ENCODE measurements at regions not wholly inside any gene's neighbourhood (a gene's known extent, or its start where the extent isn't known, plus 50 kb on each side); places are given as distances from the start of the nearest gene placed in this dataset.
"Not testable (repeated sequence)": the region's sequence is repeated elsewhere in the genome, so short reads cannot be mapped to it uniquely, and the experiment has no call there.

DNA sequence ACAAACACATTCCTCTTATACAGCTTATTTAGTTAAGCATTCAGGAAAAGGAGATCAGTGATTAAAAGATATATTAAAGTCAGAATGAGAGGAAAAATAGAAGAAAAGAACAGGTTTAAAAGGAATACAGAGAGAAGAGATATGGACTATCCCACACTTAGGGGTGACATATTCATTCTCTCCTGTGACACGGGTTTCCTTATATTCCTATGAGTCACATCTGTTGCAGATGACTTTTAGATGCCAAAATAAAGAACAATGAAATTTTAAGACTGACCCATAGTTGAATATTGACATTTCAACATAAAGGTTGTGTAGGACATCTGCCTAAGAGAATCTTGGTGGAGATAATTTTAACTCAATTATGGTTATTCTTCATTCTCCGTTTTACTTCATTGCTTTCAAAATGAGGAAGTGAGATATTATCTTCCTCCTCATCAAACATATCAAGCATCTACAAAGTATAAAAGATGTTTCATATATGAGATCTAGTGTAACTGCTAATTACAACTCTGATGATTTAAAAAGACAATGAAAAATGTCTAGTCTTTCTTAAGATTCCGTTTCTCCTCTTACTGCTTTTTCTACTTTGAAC is 1336.7 kb upstream of the CITED2 start:
- Histone ChIP-seq H3K27ac (ENCODE audit: low read length) (no peak overlapping the region), H3K9ac (ENCODE audit: low read length) (no peak overlapping the region), H3K79me2 (ENCODE audit: low read length) (no peaks in the 10 kb centered on the region), H3K4me2 (ENCODE audit: low read depth, low read length) (no peak overlapping the region), H3K36me3 (replicated peaks; ENCODE audit: insufficient read depth, low read length) (no peaks in the 10 kb centered on the region), H3K4me1 (ENCODE audit: low read length) (no peaks in the 10 kb centered on the region), H3K9me3 (replicated peaks; ENCODE audit: insufficient read depth, low read length) (no peaks in the 10 kb centered on the region), H4K20me1 (ENCODE audit: insufficient read depth, low read length) (no peaks in the 10 kb centered on the region), H3F3A (ENCODE audit: insufficient read depth, low read length) (no peaks in the 10 kb centered on the region), H3K4me3 (ENCODE audit: low read length) (no peak overlapping the region), H2AFZ (ENCODE audit: low read length) (no peak overlapping the region), H3K9me2 (replicated peaks; ENCODE audit: insufficient read depth, low read length) (no peaks in the 10 kb centered on the region), H3K27me3 (replicated peaks; ENCODE audit: insufficient read depth, low read length) (no peaks in the 10 kb centered on the region)
- DNase-seq: no peak
- TF ChIP-seq EZH2 (optimal IDR thresholded peaks at IDR 0.05; ENCODE audit: low read depth, low read length): no peak
- TF ChIP-seq, protein P1, sequence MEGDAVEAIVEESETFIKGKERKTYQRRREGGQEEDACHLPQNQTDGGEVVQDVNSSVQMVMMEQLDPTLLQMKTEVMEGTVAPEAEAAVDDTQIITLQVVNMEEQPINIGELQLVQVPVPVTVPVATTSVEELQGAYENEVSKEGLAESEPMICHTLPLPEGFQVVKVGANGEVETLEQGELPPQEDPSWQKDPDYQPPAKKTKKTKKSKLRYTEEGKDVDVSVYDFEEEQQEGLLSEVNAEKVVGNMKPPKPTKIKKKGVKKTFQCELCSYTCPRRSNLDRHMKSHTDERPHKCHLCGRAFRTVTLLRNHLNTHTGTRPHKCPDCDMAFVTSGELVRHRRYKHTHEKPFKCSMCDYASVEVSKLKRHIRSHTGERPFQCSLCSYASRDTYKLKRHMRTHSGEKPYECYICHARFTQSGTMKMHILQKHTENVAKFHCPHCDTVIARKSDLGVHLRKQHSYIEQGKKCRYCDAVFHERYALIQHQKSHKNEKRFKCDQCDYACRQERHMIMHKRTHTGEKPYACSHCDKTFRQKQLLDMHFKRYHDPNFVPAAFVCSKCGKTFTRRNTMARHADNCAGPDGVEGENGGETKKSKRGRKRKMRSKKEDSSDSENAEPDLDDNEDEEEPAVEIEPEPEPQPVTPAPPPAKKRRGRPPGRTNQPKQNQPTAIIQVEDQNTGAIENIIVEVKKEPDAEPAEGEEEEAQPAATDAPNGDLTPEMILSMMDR (IDR thresholded peaks at IDR 0.05; ENCODE audit: low read length): no peak
- no peak for TF ChIP-seq EZH2phosphoT487 (IDR thresholded peaks at IDR 0.05; ENCODE audit: low read length)

DNA sequence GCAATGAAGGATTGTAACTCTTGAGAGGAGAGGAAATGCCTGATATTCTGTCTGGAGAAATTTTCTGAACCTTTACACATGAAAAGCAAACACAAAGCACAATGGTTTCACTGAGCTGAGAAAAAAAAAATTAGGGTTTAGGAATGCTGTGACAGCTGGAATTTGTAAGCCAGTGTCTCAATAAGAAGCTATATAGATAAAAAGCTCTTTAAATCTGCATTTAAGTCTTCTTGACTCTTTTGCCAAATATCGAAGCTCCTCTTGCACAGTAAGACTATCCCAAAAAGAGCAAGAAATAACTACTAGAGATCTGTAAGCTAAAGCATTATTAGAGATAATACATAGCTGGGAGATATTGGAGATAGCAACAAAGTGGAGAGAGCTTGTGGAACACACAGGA is 1334.0 kb upstream of the CITED2 start:
- H3K9me3 ChIP-seq (replicated peaks; ENCODE audit: insufficient read depth, low read length): no peaks in the 10 kb centered on the region
- H3K27me3 ChIP-seq (replicated peaks; ENCODE audit: insufficient read depth, low read length): no peaks in the 10 kb centered on the region
- H3K4me2 ChIP-seq (ENCODE audit: low read depth, low read length): no peak overlapping the region
- H3K9me2 ChIP-seq (replicated peaks; ENCODE audit: insufficient read depth, low read length): no peaks in the 10 kb centered on the region
- H3K9ac ChIP-seq (ENCODE audit: low read length): no peak overlapping the region
- H4K20me1 ChIP-seq (ENCODE audit: insufficient read depth, low read length): no peaks in the 10 kb centered on the region
- H3K79me2 ChIP-seq (ENCODE audit: low read length): no peaks in the 10 kb centered on the region
- no peak overlapping the region for H2AFZ ChIP-seq (ENCODE audit: low read length)
- H3K4me3 ChIP-seq (ENCODE audit: low read length): no peak overlapping the region
- H3K27ac ChIP-seq (ENCODE audit: low read length): no peak overlapping the region
- no peaks in the 10 kb centered on the region for H3F3A ChIP-seq (ENCODE audit: insufficient read depth, low read length)
- DNase-seq: no peak
- H3K4me1 ChIP-seq (ENCODE audit: low read length): no peaks in the 10 kb centered on the region
- H3K36me3 ChIP-seq (replicated peaks; ENCODE audit: insufficient read depth, low read length): no peaks in the 10 kb centered on the region
- no peak for TF ChIP-seq EZH2 (optimal IDR thresholded peaks at IDR 0.05; ENCODE audit: low read depth, low read length)
- TF ChIP-seq, protein P1 (IDR thresholded peaks at IDR 0.05; ENCODE audit: low read length): no peak
- no peak for TF ChIP-seq EZH2phosphoT487 (IDR thresholded peaks at IDR 0.05; ENCODE audit: low read length)

DNA sequence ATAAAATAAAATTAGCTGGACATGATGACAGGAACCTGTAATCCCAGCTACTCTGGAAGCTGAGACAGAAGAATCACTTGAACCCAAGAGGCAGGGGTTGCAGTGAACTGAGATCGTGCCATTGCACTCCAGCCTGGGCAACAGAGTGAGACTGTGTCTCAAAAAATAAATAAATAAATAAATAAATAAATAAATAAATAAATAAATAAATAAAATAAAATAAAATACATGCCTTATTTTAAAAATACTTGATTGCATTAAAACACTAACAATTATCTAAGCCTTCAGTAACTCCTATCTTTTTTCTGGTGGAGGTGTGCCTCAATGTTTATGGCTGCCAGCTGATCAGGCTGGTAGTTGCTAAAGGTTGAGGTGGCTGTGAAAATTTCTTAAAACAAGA is 1329.6 kb upstream of the CITED2 start:
- not testable (repeated sequence) for H3K27me3 ChIP-seq (replicated peaks; ENCODE audit: insufficient read depth, low read length); H3K9ac ChIP-seq (ENCODE audit: low read length)

DNA sequence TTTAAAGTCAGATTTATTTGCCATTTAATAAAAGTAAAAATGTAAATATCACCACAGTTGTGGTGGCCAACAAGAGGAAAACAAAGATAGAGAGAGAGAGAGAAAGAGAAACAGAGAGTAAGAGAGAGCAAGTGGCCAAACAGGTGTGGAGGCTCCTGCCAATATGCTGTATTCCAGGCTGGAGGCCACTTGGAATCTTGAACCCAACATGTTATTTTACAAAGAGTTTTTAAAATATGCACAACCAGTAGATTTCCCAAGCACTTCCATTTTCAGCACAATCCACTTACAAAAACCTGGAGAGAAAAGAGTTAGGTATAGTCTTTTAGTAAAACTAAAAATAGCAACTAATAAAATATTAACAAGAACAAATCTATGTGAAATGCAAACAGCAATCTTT is 1323.1 kb upstream of the CITED2 start:
- H3K4me2 ChIP-seq (ENCODE audit: low read depth, low read length): no peak overlapping the region
- no peak overlapping the region for H3K27ac ChIP-seq (ENCODE audit: low read length)
- no peak for TF ChIP-seq EZH2 (optimal IDR thresholded peaks at IDR 0.05; ENCODE audit: low read depth, low read length)
- TF ChIP-seq EZH2phosphoT487 (IDR thresholded peaks at IDR 0.05; ENCODE audit: low read length): no peak
- TF ChIP-seq, protein P1 (IDR thresholded peaks at IDR 0.05; ENCODE audit: low read length): no peak

More for the DNA sequence above, 1329.6 kb upstream of the CITED2 start:
- not testable (repeated sequence) for H3K9me2 ChIP-seq (replicated peaks; ENCODE audit: insufficient read depth, low read length); DNase-seq; H4K20me1 ChIP-seq (ENCODE audit: insufficient read depth, low read length); H3K4me3 ChIP-seq (ENCODE audit: low read length); H3K79me2 ChIP-seq (ENCODE audit: low read length); H3K9me3 ChIP-seq (replicated peaks; ENCODE audit: insufficient read depth, low read length); H3K4me1 ChIP-seq (ENCODE audit: low read length); H3K4me2 ChIP-seq (ENCODE audit: low read depth, low read length); H3K36me3 ChIP-seq (replicated peaks; ENCODE audit: insufficient read depth, low read length); H2AFZ ChIP-seq (ENCODE audit: low read length); H3K27ac ChIP-seq (ENCODE audit: low read length); H3F3A ChIP-seq (ENCODE audit: insufficient read depth, low read length)

More for the DNA sequence above, 1323.1 kb upstream of the CITED2 start:
- no peaks in the 10 kb centered on the region for H3K36me3 ChIP-seq (replicated peaks; ENCODE audit: insufficient read depth, low read length)
- H3K27me3 ChIP-seq (replicated peaks; ENCODE audit: insufficient read depth, low read length): no peaks in the 10 kb centered on the region
- H4K20me1 ChIP-seq (ENCODE audit: insufficient read depth, low read length): no peaks in the 10 kb centered on the region
- no peak overlapping the region for H3K9ac ChIP-seq (ENCODE audit: low read length)
- no peak for DNase-seq
- H3K4me3 ChIP-seq (ENCODE audit: low read length): no peak overlapping the region
- H3K9me2 ChIP-seq (replicated peaks; ENCODE audit: insufficient read depth, low read length): no peaks in the 10 kb centered on the region
- no peak overlapping the region for H2AFZ ChIP-seq (ENCODE audit: low read length)
- H3K79me2 ChIP-seq (ENCODE audit: low read length): no peaks in the 10 kb centered on the region
- H3K9me3 ChIP-seq (replicated peaks; ENCODE audit: insufficient read depth, low read length): no peaks in the 10 kb centered on the region
- H3K4me1 ChIP-seq (ENCODE audit: low read length): no peaks in the 10 kb centered on the region
- H3F3A ChIP-seq (ENCODE audit: insufficient read depth, low read length): no peaks in the 10 kb centered on the region
